ENCODE measurements at regions not wholly inside any gene's neighbourhood (a gene's known extent, or its start where the extent isn't known, plus 50 kb on each side); places are given as distances from the start of the nearest gene placed in this dataset.
"Not testable (repeated sequence)": the region's sequence is repeated elsewhere in the genome, so short reads cannot be mapped to it uniquely, and the experiment has no call there.

DNA sequence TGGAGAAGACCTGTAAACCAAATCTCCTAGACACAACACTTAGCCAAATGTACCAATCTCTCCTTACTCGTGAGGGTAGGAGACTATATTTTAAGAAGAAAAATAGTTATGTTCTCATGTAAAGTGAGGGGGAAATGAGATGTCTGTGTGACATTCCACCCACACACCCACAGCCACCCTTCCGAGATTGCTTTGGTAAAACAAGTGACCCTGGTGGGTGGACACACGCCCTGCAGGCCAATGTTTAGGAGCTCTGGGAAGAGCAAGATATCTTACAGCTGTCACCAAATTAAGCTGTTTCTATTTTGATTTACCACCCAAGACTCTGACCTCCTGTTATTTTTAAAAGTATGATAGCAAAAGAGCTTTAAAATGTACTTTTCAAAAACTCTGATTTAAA, 147.2 kb upstream of the PFKP start:
- no peak for DNase-seq (ENCODE audit: low read depth)

DNA sequence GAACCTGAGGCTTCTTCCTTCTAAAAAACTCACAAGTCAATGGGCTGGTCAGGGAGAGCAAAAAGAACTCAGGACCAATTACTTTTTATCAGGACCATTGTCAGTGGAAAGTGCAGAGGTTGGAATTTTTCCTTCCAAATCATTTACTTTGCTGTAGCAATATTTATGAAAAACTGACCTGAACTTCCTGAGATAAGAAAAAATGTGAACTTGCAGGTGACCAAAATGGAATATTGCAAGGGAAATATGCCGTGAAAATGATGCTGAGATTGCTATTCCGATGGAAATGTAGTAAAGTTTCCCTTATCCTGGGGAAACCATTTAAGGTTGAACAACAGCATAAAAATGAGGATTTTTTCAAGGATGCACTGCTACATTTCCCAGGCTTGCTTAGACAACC, 148.3 kb upstream of the PFKP start:
- DNase-seq (ENCODE audit: low read depth): no peak

DNA sequence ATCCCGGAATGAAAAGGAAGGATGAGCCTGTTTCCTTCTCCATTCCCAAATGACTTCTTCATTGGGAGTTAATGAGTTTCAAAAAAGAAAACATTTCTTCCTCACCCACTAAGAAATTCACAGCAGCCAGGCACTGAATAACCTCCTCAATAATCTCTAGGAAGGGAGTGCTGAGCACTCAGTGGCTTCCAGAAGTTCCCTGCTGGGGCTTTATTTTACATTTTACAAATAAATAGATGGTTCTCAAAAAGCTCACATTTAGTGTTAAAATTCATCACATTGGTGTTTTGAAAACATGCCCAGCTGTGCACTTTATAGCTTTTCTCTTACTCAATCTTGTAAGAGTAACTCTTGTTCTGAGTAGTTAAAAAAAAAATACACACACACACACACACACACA, 148.9 kb upstream of the PFKP start:
- no peak for DNase-seq (ENCODE audit: low read depth)

DNA sequence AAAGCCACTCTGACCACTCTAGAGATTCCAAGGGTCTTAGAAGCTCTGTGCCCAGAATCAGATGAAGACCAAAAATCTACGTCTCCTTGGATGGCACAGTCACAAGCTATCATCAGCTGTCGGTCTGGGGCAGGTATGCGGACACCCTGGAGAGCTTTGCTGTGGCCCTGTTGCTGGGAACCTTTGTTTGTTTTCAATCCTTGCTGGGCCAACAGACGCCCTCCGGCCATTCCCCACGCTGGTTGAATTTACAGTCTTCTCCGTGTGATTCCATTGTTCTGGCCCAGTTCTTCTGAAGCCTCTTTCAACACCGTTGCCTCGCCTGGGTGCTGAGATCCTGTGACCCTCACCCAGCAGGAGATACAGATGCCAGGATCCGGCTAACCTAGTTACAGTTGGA, 149.4 kb upstream of the PFKP start:
- DNase-seq (ENCODE audit: low read depth): no peak

DNA sequence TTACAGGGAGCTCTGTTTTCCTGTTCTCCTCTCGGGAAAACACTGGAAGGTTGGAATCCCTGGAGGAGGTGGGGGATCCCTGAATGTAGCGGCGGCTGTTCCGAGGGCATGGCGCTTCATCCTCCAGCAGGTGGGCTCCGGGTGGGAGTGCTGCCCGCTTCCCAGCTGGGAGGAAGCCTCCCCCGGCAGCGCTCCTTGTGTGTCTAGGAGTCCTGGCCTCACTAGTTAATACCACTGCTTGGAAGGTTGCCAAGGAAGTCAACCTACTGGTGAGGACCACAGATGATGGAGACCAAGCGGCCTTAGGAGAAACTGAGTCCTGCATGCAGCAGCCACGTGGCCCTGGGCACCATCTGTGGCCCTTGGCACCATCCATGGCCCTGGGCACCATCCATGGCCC, 151.9 kb upstream of the PFKP start:
- DNase-seq (ENCODE audit: low read depth): no peak

DNA sequence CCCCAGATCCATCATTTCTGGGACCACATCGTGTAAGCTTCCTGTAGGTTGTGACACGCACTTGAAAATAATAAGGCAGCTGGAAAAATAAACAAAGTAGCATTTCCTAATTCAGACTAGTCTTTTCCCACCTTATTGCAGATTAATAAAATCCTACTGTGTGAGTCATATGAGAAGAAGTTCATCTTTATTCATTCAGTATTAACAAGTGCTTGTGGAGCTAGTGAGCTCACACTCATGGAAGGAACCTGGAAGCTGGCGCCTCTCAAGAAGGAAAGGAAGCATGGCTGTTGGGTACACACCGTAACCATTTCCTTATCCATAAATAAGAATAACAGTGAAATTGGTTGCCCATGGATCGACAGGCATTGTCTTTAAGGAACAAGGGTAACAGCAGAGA, 152.6 kb upstream of the PFKP start:
- DNase-seq (ENCODE audit: low read depth): no peak

DNA sequence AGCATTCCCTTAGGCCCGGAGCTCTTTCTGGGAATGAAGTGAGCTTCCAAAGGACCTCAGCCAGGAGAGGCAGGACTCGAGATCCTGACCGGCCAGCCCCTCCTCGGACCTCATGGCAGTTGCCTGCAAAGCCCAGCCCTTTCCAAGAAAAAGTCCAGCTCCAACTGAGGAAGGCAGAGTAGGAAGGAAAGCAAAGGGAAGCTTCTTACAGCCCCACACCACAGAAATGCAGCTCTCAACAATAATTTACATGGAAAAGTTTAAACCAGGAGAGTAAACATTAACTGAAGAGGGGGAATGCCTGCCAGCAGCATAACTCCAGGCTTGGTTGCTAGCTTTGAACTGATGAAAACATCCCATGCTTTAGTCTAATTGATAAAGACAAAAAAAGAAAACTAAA, 153.9 kb upstream of the PFKP start:
- DNase-seq (ENCODE audit: low read depth): no peak

DNA sequence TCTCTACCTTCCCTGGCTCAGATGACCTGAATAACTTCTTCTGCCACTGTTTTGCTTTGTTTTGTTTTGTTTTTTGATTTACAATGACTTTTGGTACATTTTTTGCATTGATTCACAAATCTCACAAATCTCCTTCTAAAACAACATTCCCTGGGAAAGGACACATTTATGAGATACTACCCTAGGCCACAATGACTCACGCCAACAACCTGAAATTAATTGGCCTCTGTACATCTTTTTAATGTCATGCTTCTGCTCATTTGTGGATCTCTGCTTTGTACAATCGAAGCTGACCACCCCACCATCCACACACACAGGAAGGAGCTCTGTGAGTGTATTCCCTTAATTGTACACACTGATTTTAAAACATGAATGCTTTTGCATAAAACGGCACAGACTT, 156.7 kb upstream of the PFKP start:
- DNase-seq (ENCODE audit: low read depth): no peak

DNA sequence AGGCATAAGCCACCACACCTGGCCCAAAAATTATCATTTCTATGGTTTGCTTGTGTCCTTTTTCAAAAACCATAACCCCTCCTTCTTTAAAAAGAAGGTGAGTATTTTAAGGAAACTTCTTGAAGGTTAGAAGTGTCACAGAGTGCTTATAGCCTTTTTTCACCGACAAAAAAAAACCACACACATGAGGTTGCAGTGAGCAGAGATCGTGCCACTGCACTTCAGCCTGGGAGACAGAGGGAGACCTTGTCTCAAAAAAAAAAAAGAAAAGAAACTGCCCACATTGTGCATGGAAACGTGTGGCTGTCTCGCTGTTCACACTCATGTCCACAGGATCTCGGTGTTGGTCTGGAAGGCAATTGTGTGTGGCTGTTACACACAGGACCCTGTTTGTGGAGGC, 157.4 kb upstream of the PFKP start:
- DNase-seq (ENCODE audit: low read depth): no peak

DNA sequence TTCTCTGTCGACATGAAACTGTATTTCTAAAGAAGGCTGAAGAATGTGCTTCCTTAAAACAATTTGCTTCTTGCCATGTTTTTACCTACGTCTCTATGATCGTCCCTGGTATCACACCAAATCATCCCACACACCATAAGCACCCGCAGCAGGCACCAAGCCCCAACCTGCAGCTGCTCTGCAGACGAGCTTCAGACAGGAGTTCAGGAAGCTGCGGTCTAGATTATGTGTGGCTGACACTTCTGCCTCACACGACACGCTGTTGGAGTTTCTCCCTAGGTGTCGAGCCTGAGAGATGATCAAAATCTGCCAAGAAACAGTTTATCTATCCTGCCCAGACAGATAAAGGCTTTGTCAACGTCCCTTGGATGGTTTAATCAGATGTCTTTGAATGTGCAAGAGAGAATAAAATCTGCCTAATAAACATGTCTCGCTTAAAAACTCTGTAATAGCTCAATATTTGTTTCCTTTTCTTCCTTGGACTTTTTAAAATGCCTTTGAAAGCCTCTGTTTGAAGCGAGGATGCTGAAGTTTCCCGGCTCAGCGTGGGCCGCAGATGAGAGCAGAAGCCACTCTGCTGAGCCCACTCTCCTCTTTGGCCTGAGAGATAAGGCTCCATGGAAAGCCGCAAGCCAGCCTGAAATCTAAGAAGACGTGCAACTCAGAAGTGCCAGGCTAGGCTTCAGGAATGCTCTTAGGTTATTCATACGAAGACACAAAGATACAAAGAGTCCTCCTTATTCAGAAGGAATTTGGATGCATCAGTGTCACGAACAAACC, 158.3 kb upstream of the PFKP start:
- DNase-seq (ENCODE audit: low read depth): no peak

DNA sequence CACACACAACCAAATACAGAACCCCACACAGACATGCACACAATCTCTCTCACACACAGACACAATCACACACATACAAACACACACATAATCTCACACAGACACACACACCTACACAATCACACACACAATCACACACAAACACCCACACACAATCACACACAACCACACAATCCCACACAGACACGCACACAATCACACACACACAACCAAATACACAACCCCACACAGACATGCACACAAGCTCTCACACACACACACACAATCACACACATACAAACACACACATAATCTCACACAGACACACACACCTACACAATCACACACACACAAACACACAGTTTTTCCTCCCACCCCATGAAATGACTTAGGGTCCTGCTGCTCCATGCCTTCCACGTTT, 160.4 kb upstream of the PFKP start:
- DNase-seq (ENCODE audit: low read depth): no peak

DNA sequence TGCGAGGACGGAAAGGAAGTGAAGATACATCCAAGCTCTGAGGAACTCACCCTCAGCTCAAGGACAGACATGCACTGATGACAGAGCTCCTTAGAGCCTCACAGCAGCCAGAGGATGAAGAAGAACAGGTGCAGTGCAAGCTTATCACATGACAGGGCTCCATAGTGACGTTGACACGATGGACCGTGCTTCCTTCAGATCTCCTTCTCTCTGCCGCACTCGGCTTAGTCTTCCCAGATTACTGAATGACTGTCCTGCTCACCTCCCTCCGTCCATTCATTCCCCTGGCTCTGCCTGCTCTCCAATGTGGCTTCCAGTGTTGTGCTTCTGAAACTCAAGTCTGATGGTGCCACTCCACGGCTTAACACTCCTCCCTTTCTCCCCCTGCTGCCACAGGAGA, 161.5 kb upstream of the PFKP start:
- no peak for DNase-seq (ENCODE audit: low read depth)

DNA sequence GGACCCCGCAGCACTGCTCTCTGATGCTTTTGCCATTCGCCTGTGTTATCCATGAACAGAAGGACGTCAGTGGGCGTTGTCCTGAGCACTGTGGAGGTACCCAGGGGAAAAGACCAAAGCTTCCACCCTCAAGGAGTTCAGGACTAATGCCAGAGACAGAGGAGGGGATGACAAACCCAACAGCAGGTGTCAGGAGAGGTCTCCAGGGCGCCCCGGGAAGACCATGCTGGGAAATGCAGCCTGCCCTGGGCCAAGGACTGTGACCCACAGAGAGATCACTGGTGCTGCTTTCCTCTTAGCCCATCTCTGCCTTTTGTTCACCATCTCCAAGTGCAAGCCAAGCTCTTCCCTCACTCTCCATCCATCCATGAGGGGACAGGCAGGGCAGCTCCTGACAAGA, 166.8 kb upstream of the PFKP start:
- DNase-seq (ENCODE audit: low read depth): no peak

DNA sequence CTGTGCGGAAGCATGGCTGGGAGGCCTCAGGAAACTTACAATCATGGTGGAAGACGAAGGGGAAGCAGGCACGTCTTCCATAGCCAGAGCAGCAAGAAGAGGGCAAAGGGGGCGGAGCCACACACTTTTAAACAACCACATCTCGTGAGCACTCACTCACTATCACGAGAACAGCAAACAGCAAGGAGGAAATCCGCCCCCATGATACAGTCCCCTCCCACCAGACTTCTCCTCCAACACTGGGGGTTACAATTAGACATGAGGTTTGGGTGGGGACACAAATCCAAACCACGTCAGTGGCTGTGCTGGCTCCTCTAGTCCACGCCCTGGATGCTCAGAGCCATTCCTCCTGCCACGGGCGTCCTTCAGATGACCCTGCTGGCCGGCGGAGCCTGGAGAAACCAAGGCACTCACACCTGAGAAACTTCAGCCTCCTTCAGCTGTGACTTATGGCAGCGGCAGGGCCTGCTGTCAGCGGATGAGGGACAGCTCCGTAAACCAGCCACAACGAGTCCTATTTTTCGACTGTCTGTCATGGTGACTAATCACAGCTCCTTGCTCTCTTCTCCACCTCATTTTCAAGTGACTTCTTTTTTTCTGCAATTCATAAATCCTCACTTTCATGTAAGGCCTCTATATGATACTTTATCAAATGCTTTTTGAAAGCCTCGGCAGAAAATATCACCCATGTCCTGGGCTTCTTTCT, 167.9 kb upstream of the PFKP start:
- no peak for DNase-seq (ENCODE audit: low read depth)

DNA sequence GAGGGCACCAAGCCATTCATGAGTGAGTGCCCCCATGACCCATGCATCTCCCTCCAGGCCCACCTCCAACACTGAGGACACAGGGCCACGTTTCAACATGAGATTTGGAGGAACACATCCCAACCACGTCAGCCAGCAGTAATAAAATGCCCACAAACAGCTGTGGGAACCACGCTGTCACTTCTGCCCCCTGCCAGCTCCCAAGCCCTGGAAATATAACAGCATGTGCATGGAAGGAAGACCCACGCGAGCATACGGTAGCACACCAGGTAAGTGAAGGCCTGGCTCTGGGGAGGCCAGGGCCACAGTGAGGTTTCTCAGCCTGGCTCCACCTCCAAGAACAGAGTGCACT, 168.9 kb upstream of the PFKP start:
- no peak for DNase-seq (ENCODE audit: low read depth)

DNA sequence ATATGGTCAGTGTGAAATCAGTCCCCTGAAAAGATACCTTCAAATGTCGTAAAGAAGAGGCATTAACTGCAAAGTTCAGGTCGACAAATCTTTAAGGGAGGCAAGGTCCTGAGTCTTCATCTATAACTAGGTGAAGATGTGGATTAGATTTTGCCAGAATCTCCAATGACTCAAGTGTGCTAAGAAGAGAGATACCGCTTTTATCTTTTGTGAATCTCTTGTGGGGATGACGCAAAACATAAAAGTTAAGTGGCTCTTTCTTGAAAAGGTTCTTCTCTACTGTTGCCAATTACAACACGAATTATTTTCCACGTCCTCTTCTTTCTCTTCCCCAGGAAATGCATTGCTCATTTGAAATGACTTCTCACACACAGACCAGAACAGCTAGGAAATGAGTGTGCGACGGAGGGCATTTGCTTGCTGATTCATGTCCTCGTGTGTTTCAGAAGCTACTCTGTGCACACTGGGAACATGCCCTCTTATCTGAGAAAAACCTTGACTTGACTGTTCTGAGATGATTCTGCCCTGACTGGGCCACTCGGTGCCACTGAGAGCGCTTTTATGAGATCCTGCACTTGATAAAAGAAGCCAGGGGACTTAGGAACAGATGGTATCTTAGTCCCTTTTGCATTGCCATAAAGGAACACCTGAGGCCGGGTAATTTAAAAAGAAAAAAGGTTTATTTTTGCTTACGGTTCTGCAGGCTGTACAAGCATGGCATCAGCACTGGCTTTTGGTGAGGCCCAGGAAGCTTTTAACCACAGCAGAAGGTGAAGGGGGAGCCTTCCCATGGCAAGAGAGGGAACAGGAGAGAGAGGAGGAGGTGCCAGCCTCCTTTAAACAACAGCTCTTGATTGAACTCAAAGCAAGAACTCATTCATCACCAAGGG, 169.5 kb upstream of the PFKP start:
- DNase-seq (ENCODE audit: low read depth): no peak

DNA sequence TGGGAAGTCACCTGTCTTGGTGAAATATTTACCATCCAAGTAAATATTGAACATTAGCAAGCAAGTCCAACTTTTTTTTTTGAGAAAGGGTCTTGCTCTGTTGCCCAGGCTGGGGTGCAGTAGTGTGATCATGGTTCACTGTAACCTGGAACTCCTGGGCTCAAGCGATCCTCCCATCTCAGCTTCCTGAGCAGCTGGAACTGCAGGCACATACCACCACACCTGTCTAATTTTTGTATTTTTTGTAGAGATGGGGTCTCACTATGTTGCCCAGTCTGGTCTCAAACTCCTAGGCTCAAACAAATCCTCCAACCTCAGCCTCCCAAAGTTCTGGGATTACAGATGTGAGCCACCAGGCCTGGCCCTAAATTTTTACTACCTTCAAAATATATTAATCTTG, 171.0 kb upstream of the PFKP start:
- not testable (repeated sequence) for DNase-seq (ENCODE audit: low read depth)

DNA sequence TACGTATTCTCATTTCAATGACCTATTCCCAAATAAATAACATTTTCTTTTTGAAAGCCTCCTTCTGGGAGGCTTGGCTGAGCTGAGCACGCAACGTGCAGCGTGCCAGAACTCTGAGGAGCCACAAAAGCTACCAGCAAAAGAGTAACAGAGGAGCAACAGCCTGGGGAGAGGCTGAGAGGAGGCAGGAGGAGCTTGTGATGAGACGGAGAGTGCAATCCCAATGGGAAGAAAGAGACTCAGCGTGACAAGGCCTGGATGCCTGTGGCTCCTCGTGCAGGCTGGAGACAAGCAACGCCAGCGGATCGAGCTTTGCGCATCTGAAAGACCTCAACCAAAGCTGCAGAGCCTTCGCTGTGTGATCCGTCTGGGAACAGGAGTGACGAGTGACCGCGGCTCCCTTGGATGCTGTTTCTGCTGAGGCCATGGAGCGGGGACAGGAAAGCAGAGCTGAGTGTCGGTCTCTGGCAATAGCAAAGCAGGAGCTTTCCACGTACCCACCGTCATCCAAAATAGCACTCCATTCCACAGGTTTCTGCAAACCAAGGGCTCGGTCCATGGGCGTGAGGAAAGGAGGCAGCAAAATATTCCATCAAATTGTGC, 171.7 kb upstream of the PFKP start:
- DNase-seq (ENCODE audit: low read depth): no peak

DNA sequence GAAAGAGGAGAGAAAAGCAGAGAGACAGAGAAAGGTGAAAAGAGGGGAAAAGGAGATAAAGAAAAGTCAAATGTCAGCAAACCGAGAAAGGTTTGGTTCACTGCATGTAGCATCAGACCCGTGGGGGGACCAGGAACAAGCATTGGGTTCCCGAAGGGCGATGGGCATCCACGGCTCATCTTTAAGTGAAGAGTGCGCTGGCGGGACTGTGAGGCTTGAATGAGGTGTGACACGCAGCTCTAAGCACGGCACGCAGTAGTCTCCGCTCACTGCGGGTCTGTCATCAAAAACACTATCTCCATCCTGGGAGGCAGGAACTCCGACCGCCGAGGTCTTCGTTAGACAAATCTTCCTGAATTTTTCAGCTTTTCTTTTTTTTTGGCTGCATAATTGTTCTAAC, 173.4 kb upstream of the PFKP start:
- DNase-seq (ENCODE audit: low read depth): no peak

DNA sequence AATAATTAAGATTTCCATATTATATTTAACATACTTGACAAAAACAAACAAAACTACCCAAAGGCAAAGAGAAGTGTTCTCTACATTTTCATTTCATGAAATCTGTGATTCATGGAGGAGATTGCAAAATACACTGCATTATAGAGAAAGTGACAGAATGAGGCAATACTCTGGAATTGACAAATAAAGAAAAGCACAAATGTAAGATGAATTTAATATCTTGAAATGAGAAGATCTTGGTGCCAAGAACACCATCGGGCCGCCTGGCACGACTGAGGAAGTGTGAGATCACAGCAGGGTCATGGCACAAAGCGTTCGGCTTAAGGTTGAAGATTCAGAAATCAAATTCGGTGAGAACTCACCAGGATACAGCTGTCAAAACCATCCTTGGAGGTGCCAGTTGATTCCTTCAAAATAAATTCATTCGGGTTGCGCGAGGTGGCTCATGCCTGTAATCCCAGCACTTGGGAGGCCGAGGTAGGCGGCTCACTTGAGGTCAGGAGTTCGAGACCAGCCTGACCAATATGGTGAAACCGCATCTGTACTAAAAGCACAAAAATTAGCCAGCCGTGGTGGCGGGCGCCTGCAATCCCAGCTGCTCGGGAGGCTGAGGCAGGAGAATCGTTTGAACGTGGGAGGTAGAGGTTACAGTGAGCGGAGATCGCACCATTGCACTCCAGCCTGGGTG, 174.0 kb upstream of the PFKP start:
- DNase-seq (ENCODE audit: low read depth): no peak

DNA sequence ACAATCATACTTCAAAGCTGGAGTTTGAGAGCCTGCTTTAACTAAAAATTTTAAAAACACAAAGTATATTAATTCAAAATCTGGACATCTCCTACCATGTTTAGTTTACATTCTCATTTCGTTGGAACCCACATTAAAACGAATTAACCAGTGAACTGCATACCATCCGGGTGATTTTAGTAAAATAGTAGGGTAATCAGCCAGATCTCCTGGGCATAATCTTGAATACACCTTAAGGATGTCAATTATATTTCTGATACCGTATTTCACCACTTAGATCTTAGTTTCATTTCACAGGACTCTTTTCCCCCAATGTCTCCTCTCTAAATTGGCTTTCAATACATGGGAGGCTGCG, 175.6 kb upstream of the PFKP start:
- DNase-seq (ENCODE audit: low read depth): no peak
